ENCODE measurements at regions not wholly inside any gene's neighbourhood (a gene's known extent, or its start where the extent isn't known, plus 50 kb on each side); places are given as distances from the start of the nearest gene placed in this dataset.

- TF ChIP-seq CTCF (IDR thresholded peaks at IDR 0.05; ENCODE audit: low read depth, low read length) (no peak), EZH2phosphoT487 (IDR thresholded peaks at IDR 0.05; ENCODE audit: low read depth) (no peak)
Measured at GRCh38 chr6:163779727-163780284, 365.3 kb downstream of the QKI start.
